Upper lobe of right lung (tissue), 1 donor: ENCODE measurements at regions not wholly inside any gene's neighbourhood (a gene's known extent, or its start where the extent isn't known, plus 50 kb on each side); places are given as distances from the start of the nearest gene placed in this dataset.

Source experiments
- ATAC-seq: fragments of 200-7000 bp; cut with Tn5 transposase; one replicate; pipeline ENCODE4 v1.9.1; 2020; ENCODE audit warnings: mild to moderate bottlenecking, moderate library complexity
- DNase-seq: peaks from one replicate; pipeline ENCODE4 v3.0.0-alpha.2; 2020
- H3K27ac ChIP-seq: fragments of 200-600 bp; one replicate; pipeline ENCODE4 v1.8.0; 2022
- H3K27me3 ChIP-seq: fragments of 200-600 bp; one replicate; pipeline ENCODE4 v1.8.0; 2022; ENCODE audit warnings: mild to moderate bottlenecking
- H3K36me3 ChIP-seq: fragments of 200-600 bp; one replicate; pipeline ENCODE4 v1.8.0; 2022
- H3K4me1 ChIP-seq: fragments of 200-600 bp; one replicate; pipeline ENCODE4 v1.8.0; 2022
- H3K4me3 ChIP-seq: fragments of 200-600 bp; one replicate; pipeline ENCODE4 v1.8.0; 2022; ENCODE audit warnings: mild to moderate bottlenecking
- H3K9me3 ChIP-seq: fragments of 200-600 bp; one replicate; pipeline ENCODE4 v1.8.0; 2022
- intact Hi-C: fragments of 100-400 bp; cut with DNase I; formaldehyde crosslinking; loops from one replicate; pipeline ENCODE4 v1.11.0; 2022
- TF ChIP-seq, protein P1 (sequence below): fragments of 200-600 bp; IDR thresholded peaks from one replicate; pipeline ENCODE4 v1.8.0; 2022; ENCODE audit warnings: antibody characterized with exemption
- donor health status: DM: no; HTN: yes; CAD: no; lungs with severe emphysema.

DNA sequence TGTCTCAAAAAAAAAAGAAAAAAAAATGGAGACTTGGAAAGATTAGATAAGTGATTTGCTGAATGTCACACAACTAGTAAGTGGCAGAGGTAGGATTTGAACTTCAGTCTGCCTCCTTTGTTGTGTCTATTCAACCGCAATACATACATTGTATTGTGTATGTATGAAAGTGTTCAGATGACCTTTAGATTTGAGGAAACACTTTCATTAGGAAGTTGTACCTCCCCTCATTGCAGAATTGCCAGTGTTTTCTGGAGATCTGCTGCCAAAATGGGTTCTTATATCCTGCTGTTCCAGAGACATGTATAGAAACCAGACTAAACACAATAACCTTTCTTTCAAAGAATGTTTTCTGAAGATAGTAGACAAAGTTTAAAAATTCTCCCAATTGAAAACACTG is 247.4 kb upstream of the TBL1XR1 start:
- no peak for ATAC-seq
- Histone ChIP-seq H3K4me3 (no peak overlapping the region), H3K36me3 (no peaks in the 10 kb centered on the region), H3K4me1 (peaks cover 26% of the 10 kb centered on the region), H3K27ac (no peak overlapping the region), H3K27me3 (no peaks in the 10 kb centered on the region), H3K9me3 (no peaks in the 10 kb centered on the region)
- TF ChIP-seq, protein P1, sequence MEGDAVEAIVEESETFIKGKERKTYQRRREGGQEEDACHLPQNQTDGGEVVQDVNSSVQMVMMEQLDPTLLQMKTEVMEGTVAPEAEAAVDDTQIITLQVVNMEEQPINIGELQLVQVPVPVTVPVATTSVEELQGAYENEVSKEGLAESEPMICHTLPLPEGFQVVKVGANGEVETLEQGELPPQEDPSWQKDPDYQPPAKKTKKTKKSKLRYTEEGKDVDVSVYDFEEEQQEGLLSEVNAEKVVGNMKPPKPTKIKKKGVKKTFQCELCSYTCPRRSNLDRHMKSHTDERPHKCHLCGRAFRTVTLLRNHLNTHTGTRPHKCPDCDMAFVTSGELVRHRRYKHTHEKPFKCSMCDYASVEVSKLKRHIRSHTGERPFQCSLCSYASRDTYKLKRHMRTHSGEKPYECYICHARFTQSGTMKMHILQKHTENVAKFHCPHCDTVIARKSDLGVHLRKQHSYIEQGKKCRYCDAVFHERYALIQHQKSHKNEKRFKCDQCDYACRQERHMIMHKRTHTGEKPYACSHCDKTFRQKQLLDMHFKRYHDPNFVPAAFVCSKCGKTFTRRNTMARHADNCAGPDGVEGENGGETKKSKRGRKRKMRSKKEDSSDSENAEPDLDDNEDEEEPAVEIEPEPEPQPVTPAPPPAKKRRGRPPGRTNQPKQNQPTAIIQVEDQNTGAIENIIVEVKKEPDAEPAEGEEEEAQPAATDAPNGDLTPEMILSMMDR: no peak
- no peak for DNase-seq
- intact Hi-C loops: no loop called here

DNA sequence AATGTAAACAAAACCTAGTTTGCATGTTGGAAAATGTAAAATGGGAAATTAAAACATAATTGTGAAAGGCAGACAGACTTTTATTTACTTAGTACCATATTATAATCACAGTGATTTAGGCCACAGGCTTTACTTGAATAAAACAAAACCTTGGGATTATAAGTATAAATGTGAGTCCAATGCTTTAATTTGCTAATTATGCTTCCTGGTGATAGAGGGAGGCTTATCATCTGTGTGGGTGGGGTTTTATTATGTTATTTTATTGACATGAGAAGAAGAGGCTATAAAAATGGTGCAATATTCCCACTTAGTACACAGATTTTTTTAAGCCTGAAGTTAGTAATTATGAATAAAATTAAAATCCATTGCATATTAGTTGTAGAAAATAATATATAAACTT is 248.3 kb upstream of the TBL1XR1 start:
- DNase-seq: no peak
- no peak overlapping the region for H3K4me3 ChIP-seq
- H3K4me1 ChIP-seq: peaks cover 26% of the 10 kb centered on the region
- TF ChIP-seq, protein P1: no peak
- no peak for ATAC-seq
- H3K27ac ChIP-seq: no peak overlapping the region
- no peaks in the 10 kb centered on the region for H3K27me3 ChIP-seq
- no peaks in the 10 kb centered on the region for H3K9me3 ChIP-seq
- intact Hi-C loops: no loop called here
- H3K36me3 ChIP-seq: no peaks in the 10 kb centered on the region

DNA sequence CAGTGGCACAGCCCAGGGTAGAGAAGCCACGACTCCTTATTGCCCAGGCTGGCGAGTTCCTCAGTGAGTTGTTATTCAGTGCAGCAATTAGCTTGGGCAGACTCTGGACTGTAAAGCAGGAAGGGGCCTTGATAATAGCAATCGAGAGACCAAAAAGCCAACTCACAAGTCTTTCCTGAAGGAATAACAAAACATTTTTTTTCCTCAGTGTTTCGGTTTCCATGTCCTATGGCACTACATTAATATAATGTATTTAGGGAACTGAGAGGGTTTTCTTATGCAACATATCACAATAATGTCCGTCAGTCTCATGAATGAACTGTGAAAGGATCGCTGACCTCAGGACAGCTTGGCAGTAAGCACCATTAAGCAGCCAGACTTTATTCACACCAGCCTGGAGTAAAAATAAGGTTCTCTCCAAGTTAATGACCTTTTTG is 248.9 kb upstream of the TBL1XR1 start:
- Histone ChIP-seq H3K4me1 (peaks cover 25% of the 10 kb centered on the region), H3K27ac (no peak overlapping the region), H3K9me3 (no peaks in the 10 kb centered on the region), H3K4me3 (no peak overlapping the region), H3K36me3 (no peaks in the 10 kb centered on the region), H3K27me3 (no peaks in the 10 kb centered on the region)
- intact Hi-C loops: no loop called here
- ATAC-seq: peak; percentile 54
- TF ChIP-seq, protein P1: no peak
- DNase-seq: no peak

DNA sequence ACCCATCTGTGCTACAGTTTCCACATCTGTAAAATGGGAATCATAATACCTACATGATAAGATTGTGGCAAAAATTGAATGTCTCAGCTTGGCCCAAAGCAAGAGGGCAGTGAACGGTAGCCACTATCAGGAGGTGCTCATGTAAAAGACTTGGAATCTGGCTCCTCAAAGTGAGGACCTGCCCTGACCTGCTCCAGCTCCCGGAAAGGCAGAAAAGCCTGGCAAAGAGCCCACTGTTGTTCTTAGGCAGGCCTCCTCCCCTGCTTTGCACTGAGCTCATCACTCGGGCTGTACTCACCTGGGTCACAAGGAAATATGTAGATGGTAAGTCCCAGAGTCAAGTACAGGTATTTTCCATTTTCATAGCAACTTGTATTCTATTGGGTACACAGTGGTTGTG is 250.7 kb upstream of the TBL1XR1 start:
- Histone ChIP-seq H3K27ac (no peak overlapping the region), H3K4me3 (no peak overlapping the region), H3K9me3 (no peaks in the 10 kb centered on the region), H3K4me1 (peaks cover 29% of the 10 kb centered on the region), H3K27me3 (no peaks in the 10 kb centered on the region), H3K36me3 (no peaks in the 10 kb centered on the region)
- ATAC-seq: peak; percentile 90
- intact Hi-C loops: no loop called here
- peak; percentile 84 for DNase-seq
- TF ChIP-seq, protein P1: no peak

DNA sequence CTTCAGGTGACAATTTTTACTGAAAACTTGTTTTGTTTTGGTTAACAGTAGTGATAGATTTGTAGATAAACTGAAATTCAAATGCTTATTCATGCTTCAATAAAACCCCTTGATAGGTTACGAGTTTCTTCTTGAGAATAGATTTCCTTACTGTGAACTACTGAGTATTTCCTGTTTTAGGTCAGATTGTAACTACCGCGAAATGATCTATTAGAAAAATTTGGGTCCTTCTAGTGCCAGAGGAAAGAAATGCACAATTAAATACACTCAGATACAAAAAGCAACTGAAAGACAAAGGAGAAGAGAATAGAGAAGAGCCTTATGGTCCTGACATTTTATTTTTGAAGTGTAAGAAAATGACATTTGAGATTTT is 251.7 kb upstream of the TBL1XR1 start:
- H3K4me3 ChIP-seq: no peak overlapping the region
- peak overlapping the region; percentile 33 for H3K27ac ChIP-seq
- no peaks in the 10 kb centered on the region for H3K36me3 ChIP-seq
- no peaks in the 10 kb centered on the region for H3K27me3 ChIP-seq
- no peaks in the 10 kb centered on the region for H3K9me3 ChIP-seq
- ATAC-seq (no peak), DNase-seq (no peak)
- TF ChIP-seq, protein P1: no peak
- peaks cover 23% of the 10 kb centered on the region for H3K4me1 ChIP-seq
- intact Hi-C loops: no loop called here

DNA sequence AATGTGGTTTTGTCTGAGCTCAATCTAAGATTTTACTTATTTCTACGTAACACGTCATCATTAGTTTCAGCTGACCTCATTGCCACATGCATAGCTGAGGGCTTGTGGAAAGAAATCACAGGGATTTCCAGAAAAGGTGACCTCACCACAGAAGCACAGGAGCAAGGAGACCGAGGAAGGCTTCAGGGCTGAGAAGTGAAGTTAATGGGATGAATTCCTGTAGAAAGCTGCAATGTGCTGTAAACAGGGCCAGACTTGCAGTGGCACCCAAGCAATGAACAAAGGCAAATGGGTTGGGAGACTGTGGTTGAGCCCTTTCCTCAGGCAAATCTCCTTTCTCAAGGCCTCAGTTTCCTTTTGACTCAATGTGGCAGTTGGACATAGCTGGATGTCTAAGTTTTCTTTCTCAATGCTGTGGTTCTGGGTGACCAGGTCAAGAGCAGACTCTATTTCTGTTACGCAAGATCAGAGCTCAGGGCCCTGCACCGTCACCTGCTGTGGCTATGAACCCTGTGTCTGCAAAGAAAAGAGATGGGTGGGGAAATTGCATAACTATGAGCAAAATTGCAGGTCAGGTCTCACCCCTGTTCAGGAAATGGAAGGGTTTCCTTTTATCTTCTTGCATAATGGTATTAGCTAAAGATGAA is 252.2 kb upstream of the TBL1XR1 start:
- Histone ChIP-seq H3K4me1 (peaks cover 23% of the 10 kb centered on the region), H3K27me3 (no peaks in the 10 kb centered on the region), H3K9me3 (no peaks in the 10 kb centered on the region), H3K27ac (peak overlapping the region; percentile 33), H3K36me3 (no peaks in the 10 kb centered on the region), H3K4me3 (no peak overlapping the region)
- intact Hi-C loops: no loop called here
- peak; percentile 83 for ATAC-seq
- DNase-seq: peak; percentile 67
- TF ChIP-seq, protein P1: no peak
